HCT116 (cell line): ENCODE measurements at regions not wholly inside any gene's neighbourhood (a gene's known extent, or its start where the extent isn't known, plus 50 kb on each side); places are given as distances from the start of the nearest gene placed in this dataset.

Experiments
- EGR1 ChIP-seq: IDR thresholded peaks from 2 replicates; pipeline ENCODE4 v1.6.1; 2012; ENCODE audit warnings: low read depth
- EZH2phosphoT487 ChIP-seq: fragments of 200-600 bp; IDR thresholded peaks from 2 replicates; pipeline ENCODE4 v1.6.1; 2018; ENCODE audit warnings: antibody characterized with exemption, borderline replicate concordance
- POLR2A ChIP-seq: IDR thresholded peaks from 2 replicates; pipeline ENCODE4 v1.7.0; 2011; ENCODE audit warnings: borderline replicate concordance; ENCODE audit not compliant: insufficient read depth, insufficient read length; ENCODE audit errors: extremely low read depth
- POLR2AphosphoS5 ChIP-seq: IDR thresholded peaks from 2 replicates; pipeline ENCODE4 v1.6.1; 2011; ENCODE audit warnings: mild to moderate bottlenecking, low read depth, low read length, moderate library complexity
- RAD21 ChIP-seq: IDR thresholded peaks from 2 replicates; pipeline ENCODE4 v1.6.1; 2012; ENCODE audit warnings: low read depth, mild to moderate bottlenecking
- ZNF274 ChIP-seq: fragments of 200-500 bp; sonication (Bioruptor generic); IDR thresholded peaks from 2 replicates; pipeline ENCODE4 v1.6.1; 2014; ENCODE audit warnings: mild to moderate bottlenecking, low read depth, low read length, inconsistent platforms
- TF ChIP-seq, protein P1 (sequence below), 3 experiments: fragments of 200-600 bp in 1 of 3; sonication (generic) in 1 of 3; IDR thresholded peaks in 2 of 3; conservative IDR thresholded peaks in 1 of 3; 2 replicates each; pipeline ENCODE4 v1.5.1; 2012 to 2017; ENCODE audit warnings: low read depth in 2 of 3, low read length in 2 of 3, antibody characterized with exemption in 1 of 3, borderline replicate concordance in 1 of 3, control low read depth in 1 of 3, mild to moderate bottlenecking in 1 of 3, mixed read lengths in 1 of 3, mixed run types in 1 of 3, moderate library complexity in 1 of 3; ENCODE audit not compliant: insufficient read depth in 1 of 3

GRCh38 chr1:10873189-10873588 is 76.7 kb upstream of the CASZ1 start:
- TF ChIP-seq, protein P1, sequence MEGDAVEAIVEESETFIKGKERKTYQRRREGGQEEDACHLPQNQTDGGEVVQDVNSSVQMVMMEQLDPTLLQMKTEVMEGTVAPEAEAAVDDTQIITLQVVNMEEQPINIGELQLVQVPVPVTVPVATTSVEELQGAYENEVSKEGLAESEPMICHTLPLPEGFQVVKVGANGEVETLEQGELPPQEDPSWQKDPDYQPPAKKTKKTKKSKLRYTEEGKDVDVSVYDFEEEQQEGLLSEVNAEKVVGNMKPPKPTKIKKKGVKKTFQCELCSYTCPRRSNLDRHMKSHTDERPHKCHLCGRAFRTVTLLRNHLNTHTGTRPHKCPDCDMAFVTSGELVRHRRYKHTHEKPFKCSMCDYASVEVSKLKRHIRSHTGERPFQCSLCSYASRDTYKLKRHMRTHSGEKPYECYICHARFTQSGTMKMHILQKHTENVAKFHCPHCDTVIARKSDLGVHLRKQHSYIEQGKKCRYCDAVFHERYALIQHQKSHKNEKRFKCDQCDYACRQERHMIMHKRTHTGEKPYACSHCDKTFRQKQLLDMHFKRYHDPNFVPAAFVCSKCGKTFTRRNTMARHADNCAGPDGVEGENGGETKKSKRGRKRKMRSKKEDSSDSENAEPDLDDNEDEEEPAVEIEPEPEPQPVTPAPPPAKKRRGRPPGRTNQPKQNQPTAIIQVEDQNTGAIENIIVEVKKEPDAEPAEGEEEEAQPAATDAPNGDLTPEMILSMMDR (IDR thresholded peaks at IDR 0.05 in 2 of 3, conservative IDR thresholded peaks at IDR 0.05 in 1 of 3; ENCODE audit: borderline replicate concordance in 1 of 3, insufficient read depth in 1 of 3, low read depth in 2 of 3, low read length in 2 of 3) = no peak
- TF ChIP-seq POLR2A (no peak), POLR2AphosphoS5 (no peak), ZNF274 (no peak), EZH2phosphoT487 (no peak), RAD21 (no peak), EGR1 (no peak)
